ENCODE measurements at regions not wholly inside any gene's neighbourhood (a gene's known extent, or its start where the extent isn't known, plus 50 kb on each side); places are given as distances from the start of the nearest gene placed in this dataset.

DNA sequence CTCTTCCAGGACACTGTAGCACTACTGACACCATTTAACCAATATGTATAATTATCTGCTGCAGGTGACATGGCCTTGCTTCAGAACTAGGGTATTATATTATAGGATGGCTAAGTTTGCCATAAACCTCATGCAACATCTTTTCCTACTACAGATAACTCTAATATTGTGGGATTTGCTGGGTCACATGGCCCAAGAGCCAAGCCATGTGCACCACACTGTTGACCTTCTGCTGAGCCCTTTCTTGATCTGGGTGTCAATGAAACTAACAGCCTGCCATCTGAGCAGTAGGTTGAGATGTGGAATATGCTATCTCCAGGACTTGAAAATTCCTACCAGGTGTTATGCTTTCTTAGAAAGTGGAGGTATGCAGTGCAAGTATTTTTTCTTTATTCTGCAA is 2291.1 kb downstream of the MRPL39 start:
- TF ChIP-seq, protein P1, sequence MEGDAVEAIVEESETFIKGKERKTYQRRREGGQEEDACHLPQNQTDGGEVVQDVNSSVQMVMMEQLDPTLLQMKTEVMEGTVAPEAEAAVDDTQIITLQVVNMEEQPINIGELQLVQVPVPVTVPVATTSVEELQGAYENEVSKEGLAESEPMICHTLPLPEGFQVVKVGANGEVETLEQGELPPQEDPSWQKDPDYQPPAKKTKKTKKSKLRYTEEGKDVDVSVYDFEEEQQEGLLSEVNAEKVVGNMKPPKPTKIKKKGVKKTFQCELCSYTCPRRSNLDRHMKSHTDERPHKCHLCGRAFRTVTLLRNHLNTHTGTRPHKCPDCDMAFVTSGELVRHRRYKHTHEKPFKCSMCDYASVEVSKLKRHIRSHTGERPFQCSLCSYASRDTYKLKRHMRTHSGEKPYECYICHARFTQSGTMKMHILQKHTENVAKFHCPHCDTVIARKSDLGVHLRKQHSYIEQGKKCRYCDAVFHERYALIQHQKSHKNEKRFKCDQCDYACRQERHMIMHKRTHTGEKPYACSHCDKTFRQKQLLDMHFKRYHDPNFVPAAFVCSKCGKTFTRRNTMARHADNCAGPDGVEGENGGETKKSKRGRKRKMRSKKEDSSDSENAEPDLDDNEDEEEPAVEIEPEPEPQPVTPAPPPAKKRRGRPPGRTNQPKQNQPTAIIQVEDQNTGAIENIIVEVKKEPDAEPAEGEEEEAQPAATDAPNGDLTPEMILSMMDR (IDR thresholded peaks at IDR 0.05; ENCODE audit: low read depth, low read length, missing input control), result no peak
- TF ChIP-seq YY1 (IDR thresholded peaks at IDR 0.05) (no peak), JUND (IDR thresholded peaks at IDR 0.05) (no peak), TAF1 (conservative IDR thresholded peaks at IDR 0.05) (no peak), RXRA (IDR thresholded peaks at IDR 0.05) (no peak), EGR1 (IDR thresholded peaks at IDR 0.05; ENCODE audit: low read depth in 2 of 2) (no peak), RAD21 (IDR thresholded peaks at IDR 0.05) (no peak), GABPA (IDR thresholded peaks at IDR 0.05 in 1 of 2, conservative IDR thresholded peaks at IDR 0.05 in 1 of 2) (no peak), SP1 (IDR thresholded peaks at IDR 0.05) (no peak)
- TF ChIP-seq, protein P2, sequence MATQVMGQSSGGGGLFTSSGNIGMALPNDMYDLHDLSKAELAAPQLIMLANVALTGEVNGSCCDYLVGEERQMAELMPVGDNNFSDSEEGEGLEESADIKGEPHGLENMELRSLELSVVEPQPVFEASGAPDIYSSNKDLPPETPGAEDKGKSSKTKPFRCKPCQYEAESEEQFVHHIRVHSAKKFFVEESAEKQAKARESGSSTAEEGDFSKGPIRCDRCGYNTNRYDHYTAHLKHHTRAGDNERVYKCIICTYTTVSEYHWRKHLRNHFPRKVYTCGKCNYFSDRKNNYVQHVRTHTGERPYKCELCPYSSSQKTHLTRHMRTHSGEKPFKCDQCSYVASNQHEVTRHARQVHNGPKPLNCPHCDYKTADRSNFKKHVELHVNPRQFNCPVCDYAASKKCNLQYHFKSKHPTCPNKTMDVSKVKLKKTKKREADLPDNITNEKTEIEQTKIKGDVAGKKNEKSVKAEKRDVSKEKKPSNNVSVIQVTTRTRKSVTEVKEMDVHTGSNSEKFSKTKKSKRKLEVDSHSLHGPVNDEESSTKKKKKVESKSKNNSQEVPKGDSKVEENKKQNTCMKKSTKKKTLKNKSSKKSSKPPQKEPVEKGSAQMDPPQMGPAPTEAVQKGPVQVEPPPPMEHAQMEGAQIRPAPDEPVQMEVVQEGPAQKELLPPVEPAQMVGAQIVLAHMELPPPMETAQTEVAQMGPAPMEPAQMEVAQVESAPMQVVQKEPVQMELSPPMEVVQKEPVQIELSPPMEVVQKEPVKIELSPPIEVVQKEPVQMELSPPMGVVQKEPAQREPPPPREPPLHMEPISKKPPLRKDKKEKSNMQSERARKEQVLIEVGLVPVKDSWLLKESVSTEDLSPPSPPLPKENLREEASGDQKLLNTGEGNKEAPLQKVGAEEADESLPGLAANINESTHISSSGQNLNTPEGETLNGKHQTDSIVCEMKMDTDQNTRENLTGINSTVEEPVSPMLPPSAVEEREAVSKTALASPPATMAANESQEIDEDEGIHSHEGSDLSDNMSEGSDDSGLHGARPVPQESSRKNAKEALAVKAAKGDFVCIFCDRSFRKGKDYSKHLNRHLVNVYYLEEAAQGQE (IDR thresholded peaks at IDR 0.05), result no peak
- TF ChIP-seq, protein P3, sequence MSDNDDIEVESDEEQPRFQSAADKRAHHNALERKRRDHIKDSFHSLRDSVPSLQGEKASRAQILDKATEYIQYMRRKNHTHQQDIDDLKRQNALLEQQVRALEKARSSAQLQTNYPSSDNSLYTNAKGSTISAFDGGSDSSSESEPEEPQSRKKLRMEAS (IDR thresholded peaks at IDR 0.05), result no peak
- TF ChIP-seq, protein P4, sequence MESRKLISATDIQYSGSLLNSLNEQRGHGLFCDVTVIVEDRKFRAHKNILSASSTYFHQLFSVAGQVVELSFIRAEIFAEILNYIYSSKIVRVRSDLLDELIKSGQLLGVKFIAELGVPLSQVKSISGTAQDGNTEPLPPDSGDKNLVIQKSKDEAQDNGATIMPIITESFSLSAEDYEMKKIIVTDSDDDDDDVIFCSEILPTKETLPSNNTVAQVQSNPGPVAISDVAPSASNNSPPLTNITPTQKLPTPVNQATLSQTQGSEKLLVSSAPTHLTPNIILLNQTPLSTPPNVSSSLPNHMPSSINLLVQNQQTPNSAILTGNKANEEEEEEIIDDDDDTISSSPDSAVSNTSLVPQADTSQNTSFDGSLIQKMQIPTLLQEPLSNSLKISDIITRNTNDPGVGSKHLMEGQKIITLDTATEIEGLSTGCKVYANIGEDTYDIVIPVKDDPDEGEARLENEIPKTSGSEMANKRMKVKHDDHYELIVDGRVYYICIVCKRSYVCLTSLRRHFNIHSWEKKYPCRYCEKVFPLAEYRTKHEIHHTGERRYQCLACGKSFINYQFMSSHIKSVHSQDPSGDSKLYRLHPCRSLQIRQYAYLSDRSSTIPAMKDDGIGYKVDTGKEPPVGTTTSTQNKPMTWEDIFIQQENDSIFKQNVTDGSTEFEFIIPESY (IDR thresholded peaks at IDR 0.05), result no peak
